AG04450 (cell line): ENCODE measurements at regions not wholly inside any gene's neighbourhood (a gene's known extent, or its start where the extent isn't known, plus 50 kb on each side); places are given as distances from the start of the nearest gene placed in this dataset.

Source experiments
- CTCF ChIA-PET: fragments of 300-600, 350-600 bp; formaldehyde crosslinking; extraction: SDS; loops from one replicate; lab custom pipeline; 2022; ENCODE audit warnings: antibody characterized with exemption, inconsistent platforms; lab: Charles Lee
- POLR2A ChIA-PET: fragments of 350-600 bp; formaldehyde crosslinking; extraction: SDS; loops from one replicate; lab custom pipeline; 2021; ENCODE audit warnings: antibody characterized with exemption, inconsistent platforms; lab: Yijun Ruan, JAX
- DNase-seq: peaks from one replicate; pipeline ENCODE4 v3.0.0-alpha.2; 2011; ENCODE audit warnings: low read depth, low spot score
- H3K27ac ChIP-seq: one replicate; pipeline ENCODE4 v1.5.1; 2012; ENCODE audit warnings: low read depth, low read length, control low read depth
- H3K27me3 ChIP-seq: one replicate; pipeline ENCODE4 v1.6.0; 2012; ENCODE audit warnings: low read length; ENCODE audit not compliant: control insufficient read depth, insufficient read depth
- H3K4me3 ChIP-seq: 2 replicates; pipeline ENCODE4 v1.5.1; 2011; ENCODE audit warnings: mild to moderate bottlenecking, low read depth, low read length, control low read depth
- H3K9me3 ChIP-seq: 2 replicates; pipeline ENCODE4 v1.5.1; 2012; ENCODE audit warnings: low read length; ENCODE audit not compliant: control insufficient read depth, insufficient read depth
- CTCF ChIP-seq: IDR thresholded peaks from 2 replicates; pipeline ENCODE4 v1.5.1; 2011; ENCODE audit warnings: low read depth, low read length, control low read depth, inconsistent platforms

DNA sequence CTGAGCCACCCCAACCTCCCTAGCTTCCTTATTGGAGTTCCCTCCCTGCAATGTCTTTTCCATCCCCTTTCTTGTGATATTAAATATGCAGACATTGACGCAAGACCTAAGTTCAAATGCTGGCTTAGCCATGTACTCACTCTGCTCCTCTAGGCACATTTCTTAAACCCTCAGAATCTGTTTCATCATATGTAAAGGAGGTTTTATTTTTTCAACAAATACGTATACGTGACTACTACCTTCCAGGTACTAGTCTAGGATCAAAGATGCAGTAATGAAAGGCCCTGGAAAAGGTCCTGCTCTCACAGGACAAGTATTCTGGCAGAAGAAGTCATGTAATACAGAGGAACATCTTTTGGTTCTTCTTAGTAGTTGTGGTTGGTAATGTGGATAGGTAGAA, 98.6 kb downstream of the SIPA1L2 start:
- no peaks in the 10 kb centered on the region for H3K27me3 ChIP-seq
- no peak for TF ChIP-seq CTCF
- H3K9me3 ChIP-seq, result no peaks in the 10 kb centered on the region; the same call in 1 of the 2 replicates
- DNase-seq, result no peak
- H3K27ac ChIP-seq, result no peak overlapping the region
- H3K4me3 ChIP-seq, result no peak overlapping the region
- POLR2A ChIA-PET, result no interaction called here
- CTCF ChIA-PET, result no interaction called here

DNA sequence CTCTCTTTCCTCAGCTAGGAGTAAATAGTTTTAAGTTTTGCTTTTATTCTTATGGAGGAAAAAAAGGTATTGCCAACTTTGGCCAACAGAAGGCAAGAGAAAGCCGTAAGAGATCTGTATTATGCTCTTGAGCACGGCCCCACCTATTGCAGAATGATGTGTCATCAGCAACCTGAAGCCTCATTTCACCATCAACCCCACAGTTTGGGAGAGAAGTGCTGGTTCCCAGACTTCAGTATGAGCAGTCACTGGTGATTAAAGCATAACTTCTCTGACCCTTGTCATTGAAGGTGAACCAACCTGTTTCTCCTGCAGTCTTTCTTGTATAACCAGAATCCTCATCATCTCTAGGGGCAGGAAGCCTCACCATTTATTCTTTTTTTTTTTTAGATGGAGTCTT, 100.2 kb downstream of the SIPA1L2 start:
- Histone ChIP-seq H3K27me3 (no peaks in the 10 kb centered on the region), H3K27ac (no peak overlapping the region), H3K9me3 (no peaks in the 10 kb centered on the region; the same call in 1 of the 2 replicates), H3K4me3 (no peak overlapping the region)
- no peak for TF ChIP-seq CTCF
- DNase-seq, result no peak
- ChIA-PET POLR2A (no interaction called here), CTCF (no interaction called here)

DNA sequence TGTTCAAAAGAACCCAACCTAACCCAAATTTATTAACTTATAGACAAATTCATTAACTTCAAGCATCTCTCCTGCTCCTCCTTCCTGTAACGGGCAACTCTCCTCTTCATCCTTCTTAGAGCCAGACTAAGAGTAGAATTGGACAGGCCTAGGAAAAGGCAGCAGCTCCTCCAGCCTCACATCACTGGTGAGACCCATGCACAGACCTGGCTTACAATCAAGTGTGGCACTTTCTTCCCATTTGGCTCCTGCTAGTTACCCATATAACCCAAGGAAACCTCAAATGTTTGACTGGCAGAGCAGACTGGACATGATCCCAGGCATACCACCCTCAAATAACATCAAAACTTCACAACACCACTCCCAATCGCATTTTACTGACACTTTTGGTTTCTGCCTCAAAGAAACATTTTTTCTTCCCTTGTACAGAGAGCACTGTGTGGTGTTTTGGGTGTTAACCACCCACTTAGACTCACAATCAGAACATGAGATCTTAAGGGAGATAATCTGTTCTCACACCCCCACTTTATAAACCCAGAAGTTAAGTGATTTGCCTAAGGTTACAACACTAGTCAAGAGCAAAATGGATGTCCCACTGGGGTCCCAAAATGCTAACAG, 101.4 kb downstream of the SIPA1L2 start:
- Histone ChIP-seq H3K27me3 (no peaks in the 10 kb centered on the region), H3K4me3 (no peak overlapping the region), H3K9me3 (no peaks in the 10 kb centered on the region; the same call in 1 of the 2 replicates), H3K27ac (no peak overlapping the region)
- no peak for DNase-seq
- ChIA-PET POLR2A (no interaction called here), CTCF (no interaction called here)
- TF ChIP-seq CTCF, result no peak

DNA sequence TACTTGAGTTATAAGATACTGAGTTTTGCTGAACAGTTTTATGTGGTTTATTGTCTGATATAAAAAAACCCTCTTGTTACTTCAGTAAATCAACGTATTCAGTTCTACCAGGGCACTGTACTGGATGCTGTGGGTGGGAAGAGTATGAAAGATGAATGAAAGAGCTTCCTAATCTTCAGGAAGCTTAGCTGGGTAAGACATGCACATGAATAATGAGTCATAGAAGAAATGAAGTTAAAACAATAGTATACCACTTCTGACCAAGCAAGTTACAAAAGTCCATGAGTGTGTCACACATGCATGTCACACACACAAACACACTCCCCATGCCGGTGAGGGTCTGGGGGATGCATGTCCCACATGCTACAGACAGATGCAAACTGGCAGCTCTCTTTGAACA, 105.9 kb downstream of the SIPA1L2 start:
- no peak for DNase-seq
- CTCF ChIA-PET, result no interaction called here

DNA sequence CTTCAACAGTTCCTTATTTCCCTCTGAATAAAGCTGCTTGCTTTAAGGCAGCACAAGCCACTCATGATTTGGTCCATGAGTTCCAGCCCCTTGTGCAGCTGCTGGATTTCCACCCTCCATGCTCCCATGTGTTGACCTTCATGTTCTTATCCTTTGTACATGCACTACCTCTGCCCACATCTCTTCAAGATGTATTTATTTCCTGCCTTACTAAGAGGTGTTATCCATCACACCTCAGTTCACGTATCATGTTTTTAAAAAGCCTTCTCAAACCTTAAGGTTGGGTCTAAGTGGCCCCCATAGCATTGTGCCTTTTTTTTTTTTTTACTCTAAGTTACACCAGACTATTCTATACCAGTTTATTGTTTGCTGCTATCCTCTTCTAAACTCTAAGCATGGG, 107.7 kb downstream of the SIPA1L2 start:
- ChIA-PET CTCF (no interaction called here), POLR2A (no interaction called here)
- no peak overlapping the region for H3K4me3 ChIP-seq
- no peaks in the 10 kb centered on the region for H3K27me3 ChIP-seq
- TF ChIP-seq CTCF, result no peak
- no peak for DNase-seq
- no peak overlapping the region for H3K27ac ChIP-seq
- H3K9me3 ChIP-seq, result no peaks in the 10 kb centered on the region

More for the DNA sequence above, 105.9 kb downstream of the SIPA1L2 start:
- no peaks in the 10 kb centered on the region for H3K27me3 ChIP-seq
- TF ChIP-seq CTCF, result no peak
- H3K27ac ChIP-seq, result no peak overlapping the region
- no peaks in the 10 kb centered on the region for H3K9me3 ChIP-seq
- POLR2A ChIA-PET, result no interaction called here
- H3K4me3 ChIP-seq, result no peak overlapping the region
